Adipocyte (in vitro differentiated cells): ENCODE measurements at regions not wholly inside any gene's neighbourhood (a gene's known extent, or its start where the extent isn't known, plus 50 kb on each side); places are given as distances from the start of the nearest gene placed in this dataset.
"Not testable (repeated sequence)": the region's sequence is repeated elsewhere in the genome, so short reads cannot be mapped to it uniquely, and the experiment has no call there.

Experiments
- DNase-seq: peaks from one replicate; pipeline ENCODE4 v3.0.0-alpha.2; 2015; ENCODE audit warnings: low read depth
- H3K27me3 ChIP-seq: replicated peaks from 2 replicates; pipeline ENCODE4 v1.7.0; 2013; ENCODE audit warnings: mild to moderate bottlenecking, low read length, moderate library complexity; ENCODE audit not compliant: control insufficient read depth, insufficient read depth
- H3K36me3 ChIP-seq: 2 replicates; pipeline ENCODE4 v1.7.0; 2013; ENCODE audit warnings: low read length, mild to moderate bottlenecking, moderate library complexity; ENCODE audit not compliant: control insufficient read depth, insufficient read depth, severe bottlenecking
- H3K4me1 ChIP-seq: 2 replicates; pipeline ENCODE4 v1.7.0; 2013; ENCODE audit warnings: mild to moderate bottlenecking, low read length, moderate library complexity; ENCODE audit not compliant: control insufficient read depth, insufficient read depth
- H3K4me3 ChIP-seq: 2 replicates; pipeline ENCODE4 v1.7.0; 2013; ENCODE audit warnings: mild to moderate bottlenecking, low read length, moderate library complexity
- H3K9ac ChIP-seq: 2 replicates; pipeline ENCODE4 v1.7.0; 2013; ENCODE audit warnings: mild to moderate bottlenecking, low read length, moderate library complexity
- H3K9me3 ChIP-seq: 2 replicates; pipeline ENCODE4 v1.7.0; 2013; ENCODE audit warnings: mild to moderate bottlenecking, low read length, moderate library complexity; ENCODE audit not compliant: control insufficient read depth

DNA sequence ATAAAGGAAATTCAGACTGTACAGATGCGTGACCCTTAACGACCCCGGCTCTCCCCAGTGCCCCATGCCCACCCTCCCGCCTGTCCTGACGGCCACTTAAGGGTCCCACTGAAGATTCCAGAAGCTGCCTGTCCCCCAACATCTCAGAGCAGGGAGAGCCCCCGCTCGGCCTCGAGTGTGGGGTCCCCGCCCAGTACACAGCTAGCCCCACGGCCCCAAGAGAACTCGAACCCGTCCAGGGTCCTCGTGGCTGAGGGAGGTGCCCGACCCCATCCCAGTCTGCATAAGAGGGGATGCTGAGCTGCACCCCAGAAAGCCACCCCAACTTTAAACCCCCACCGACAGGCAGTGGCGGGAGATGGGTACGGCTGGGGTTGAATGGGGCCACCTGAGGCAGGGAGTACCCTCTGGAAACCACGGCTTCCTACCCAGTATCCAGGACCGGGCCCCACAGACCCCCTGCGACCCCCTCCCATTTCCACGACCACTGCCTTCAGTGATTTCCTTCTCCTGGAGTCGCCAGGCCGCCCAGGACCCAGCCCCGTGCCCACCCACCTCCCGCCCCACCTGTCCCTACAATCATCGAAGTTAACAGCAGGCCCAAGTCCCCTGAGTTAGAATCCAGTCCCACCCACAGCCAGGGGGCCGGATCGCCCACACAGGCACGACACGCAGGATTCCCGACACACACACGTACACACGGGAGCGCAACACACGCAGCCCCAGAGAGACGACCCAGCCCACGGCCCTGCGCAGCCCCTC lies 177.7 kb downstream of the SPATA31A1 start:
- not testable (repeated sequence) for DNase-seq, H3K9ac ChIP-seq, H3K4me1 ChIP-seq, H3K9me3 ChIP-seq, H3K27me3 ChIP-seq, H3K4me3 ChIP-seq, H3K36me3 ChIP-seq

GRCh38 chr9:39533763-39534548 lies 178.5 kb downstream of the SPATA31A1 start:
- H3K36me3 ChIP-seq, H3K9ac ChIP-seq, H3K9me3 ChIP-seq, DNase-seq, H3K27me3 ChIP-seq, H3K4me1 ChIP-seq, H3K4me3 ChIP-seq: not testable (repeated sequence)

DNA sequence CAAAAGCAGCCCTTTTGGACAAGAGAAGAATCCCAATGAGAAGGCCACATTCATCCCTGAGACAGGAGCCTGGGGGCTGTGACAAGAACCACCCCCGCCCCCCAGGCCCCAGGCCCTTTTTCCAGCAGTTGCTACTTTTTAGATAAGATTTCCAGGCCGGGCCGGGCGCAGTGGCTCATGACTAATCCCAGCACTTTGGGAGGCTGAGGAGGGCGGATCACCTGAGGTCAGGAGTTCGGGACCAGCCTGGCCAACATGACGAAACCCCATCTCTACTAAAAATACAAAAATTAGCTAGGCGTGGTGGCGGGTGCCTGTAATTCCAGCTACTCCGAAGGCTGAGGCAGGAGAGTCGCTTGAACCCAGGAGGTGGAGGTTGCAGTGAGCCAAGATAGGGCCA lies 179.4 kb downstream of the SPATA31A1 start:
- H3K9me3 ChIP-seq, H3K9ac ChIP-seq, H3K36me3 ChIP-seq, H3K4me3 ChIP-seq, H3K27me3 ChIP-seq, DNase-seq, H3K4me1 ChIP-seq: not testable (repeated sequence)

- H3K4me3 ChIP-seq, H3K4me1 ChIP-seq, H3K36me3 ChIP-seq, H3K27me3 ChIP-seq, H3K9ac ChIP-seq, DNase-seq, H3K9me3 ChIP-seq: not testable (repeated sequence)
These were observed 186.7 kb downstream of the SPATA31A1 start for GRCh38 chr9:39542157-39542556.

GRCh38 chr9:39545079-39545478 lies 189.6 kb downstream of the SPATA31A1 start:
- not testable (repeated sequence) for H3K4me3 ChIP-seq

GRCh38 chr9:39550573-39550972 lies 195.1 kb downstream of the SPATA31A1 start:
- not testable (repeated sequence) for H3K9ac ChIP-seq, H3K4me3 ChIP-seq, H3K9me3 ChIP-seq, H3K27me3 ChIP-seq, DNase-seq, H3K4me1 ChIP-seq, H3K36me3 ChIP-seq

More at GRCh38 chr9:39545079-39545478, 189.6 kb downstream of the SPATA31A1 start:
- not testable (repeated sequence) for H3K9ac ChIP-seq, DNase-seq, H3K27me3 ChIP-seq, H3K9me3 ChIP-seq, H3K36me3 ChIP-seq, H3K4me1 ChIP-seq

GRCh38 chr9:39551544-39551943 lies 196.1 kb downstream of the SPATA31A1 start:
- H3K4me3 ChIP-seq, H3K9ac ChIP-seq, DNase-seq, H3K36me3 ChIP-seq, H3K9me3 ChIP-seq, H3K4me1 ChIP-seq, H3K27me3 ChIP-seq: not testable (repeated sequence)

DNA sequence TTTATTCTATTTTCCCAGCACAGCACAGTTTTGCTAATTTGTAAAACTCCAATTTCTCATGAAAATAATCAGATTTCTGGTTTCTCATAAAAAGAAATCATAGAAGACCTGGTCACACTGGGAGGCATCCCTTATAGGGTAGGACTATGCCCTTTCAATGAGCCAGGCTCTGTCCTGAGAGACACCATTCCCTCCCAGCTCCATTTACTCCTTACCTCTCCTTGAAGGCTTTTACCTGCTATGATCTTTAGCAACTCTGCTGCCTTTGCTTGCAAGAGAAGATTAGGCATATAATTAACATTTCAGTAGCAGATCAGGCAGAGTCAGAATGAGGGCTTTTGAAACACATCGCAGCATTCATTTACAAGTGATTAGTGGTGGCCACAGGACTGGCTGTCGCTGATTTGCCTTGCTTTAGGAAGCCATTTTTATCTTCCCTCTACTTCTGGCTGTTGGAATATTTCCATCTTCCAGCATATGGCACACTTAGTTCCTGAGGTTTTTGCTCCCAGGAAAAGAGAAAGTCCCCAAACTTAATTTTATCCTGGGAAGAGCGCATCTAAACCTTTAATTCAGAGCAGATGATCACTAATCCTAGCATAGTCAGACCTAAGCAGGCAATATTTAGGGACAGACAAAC lies 196.9 kb downstream of the SPATA31A1 start:
- H3K27me3 ChIP-seq, H3K4me1 ChIP-seq, H3K36me3 ChIP-seq, H3K9me3 ChIP-seq, DNase-seq, H3K4me3 ChIP-seq, H3K9ac ChIP-seq: not testable (repeated sequence)

DNA sequence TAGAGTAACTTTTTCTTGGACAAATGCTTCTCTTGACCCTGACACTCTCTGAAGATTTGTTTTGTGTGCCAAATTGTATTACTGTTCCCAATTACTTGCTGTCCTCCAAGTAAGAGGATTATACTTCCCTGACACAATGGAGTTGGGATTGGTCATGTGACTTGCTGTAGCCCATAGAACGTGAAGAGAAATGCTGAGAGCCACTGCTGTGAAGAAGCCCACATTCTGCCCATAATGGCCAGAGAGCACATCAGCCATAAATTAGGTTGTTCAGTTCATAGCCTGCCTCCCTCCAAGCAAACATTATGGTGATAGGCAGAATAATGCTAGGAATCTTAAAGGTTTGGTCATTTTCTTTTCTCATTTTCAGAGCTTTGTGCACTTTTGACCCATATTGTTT lies 198.9 kb downstream of the SPATA31A1 start:
- not testable (repeated sequence) for H3K9me3 ChIP-seq, H3K4me1 ChIP-seq, H3K4me3 ChIP-seq, H3K36me3 ChIP-seq, H3K9ac ChIP-seq, DNase-seq, H3K27me3 ChIP-seq

DNA sequence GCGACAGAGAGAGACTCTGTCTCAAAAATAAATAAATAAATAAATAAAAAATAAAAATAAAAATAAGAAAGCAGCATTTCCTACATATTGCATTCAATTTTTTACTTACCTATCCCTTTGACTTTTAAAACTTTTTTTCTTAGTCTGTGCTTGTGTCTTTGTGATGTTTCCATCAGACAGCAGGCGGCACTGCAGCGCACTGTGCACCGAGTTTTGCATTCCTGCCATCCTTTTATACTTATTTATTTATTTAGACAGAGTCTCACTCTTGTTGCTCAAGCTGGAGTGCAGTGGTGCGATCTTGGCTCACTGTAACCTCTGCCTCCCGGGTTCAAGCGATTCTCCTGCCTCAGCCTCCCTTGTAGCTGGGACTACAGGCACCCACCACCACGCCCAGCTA lies 203.9 kb downstream of the SPATA31A1 start:
- H3K4me3 ChIP-seq, H3K36me3 ChIP-seq, H3K4me1 ChIP-seq, H3K9ac ChIP-seq, H3K27me3 ChIP-seq, DNase-seq, H3K9me3 ChIP-seq: not testable (repeated sequence)

DNA sequence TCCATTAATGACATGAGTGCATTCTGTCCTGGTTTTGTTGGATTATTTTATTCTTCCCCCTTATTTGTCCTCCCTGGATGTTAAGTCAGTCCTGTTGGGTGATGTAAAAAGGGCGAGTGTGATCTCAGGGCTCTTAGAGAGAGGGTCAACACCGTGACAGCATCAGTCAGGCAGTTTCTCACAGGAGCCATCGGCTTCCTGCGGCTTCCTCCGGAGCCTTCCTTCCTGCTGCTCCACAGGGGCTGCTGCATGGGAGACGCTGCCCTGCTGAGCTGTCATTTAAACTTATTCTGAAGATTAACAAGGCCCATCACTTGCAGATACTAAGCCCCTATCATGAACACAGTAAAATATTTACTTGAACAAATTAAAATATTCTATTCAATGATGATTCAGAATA lies 211.3 kb downstream of the SPATA31A1 start:
- not testable (repeated sequence) for H3K36me3 ChIP-seq, H3K4me3 ChIP-seq, H3K27me3 ChIP-seq, H3K9ac ChIP-seq, H3K9me3 ChIP-seq, DNase-seq, H3K4me1 ChIP-seq
